Muscle of arm (tissue), 1 donor: ENCODE measurements at regions not wholly inside any gene's neighbourhood (a gene's known extent, or its start where the extent isn't known, plus 50 kb on each side); places are given as distances from the start of the nearest gene placed in this dataset.
"Not testable (repeated sequence)": the region's sequence is repeated elsewhere in the genome, so short reads cannot be mapped to it uniquely, and the experiment has no call there.

Source experiments
- DNase-seq: peaks from one replicate; pipeline ENCODE4 v3.0.0-alpha.2; 2013

DNA sequence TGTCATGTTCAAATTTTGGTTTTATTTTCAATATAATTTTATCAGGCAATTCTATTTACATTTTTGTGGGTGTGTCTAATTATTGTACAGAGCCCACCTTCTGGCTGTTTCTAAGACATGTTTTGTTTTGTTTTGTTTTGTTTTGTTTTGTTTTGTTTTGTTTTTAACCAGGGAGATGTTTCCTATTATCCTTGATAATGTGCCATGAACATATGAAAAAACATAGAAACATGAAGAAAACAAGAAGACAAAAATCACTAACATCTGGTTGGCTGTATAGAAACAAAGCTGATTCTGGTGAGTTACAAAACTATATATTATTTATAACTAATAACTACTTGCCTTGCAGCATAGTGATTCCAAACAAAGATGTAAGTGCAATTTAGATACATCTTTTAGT is 128.1 kb upstream of the TRPC4 start:
- DNase-seq: no peak

- DNase-seq: no peak
Observed at GRCh38 chr13:37995092-37995491, 125.5 kb upstream of the TRPC4 start.

GRCh38 chr13:37986811-37987210 is 117.2 kb upstream of the TRPC4 start:
- DNase-seq: no peak

DNA sequence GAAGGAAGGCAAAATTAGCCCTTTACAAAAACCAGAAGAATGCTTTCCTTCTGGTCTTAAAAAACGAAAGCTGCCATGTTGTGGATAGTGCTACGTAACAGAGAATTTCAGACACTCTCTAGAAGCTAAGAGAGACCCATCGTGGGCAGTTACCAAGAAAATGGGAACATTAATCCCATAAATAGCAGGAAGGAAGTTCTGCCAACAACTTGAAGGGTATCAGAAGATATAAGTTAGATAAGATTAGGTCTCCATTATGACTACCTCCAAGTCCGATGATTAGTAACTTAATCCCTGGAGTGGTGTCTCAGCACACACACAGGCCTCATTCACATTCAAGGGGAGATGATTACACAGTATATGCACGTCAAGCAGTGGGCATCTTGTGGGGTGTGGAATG is 115.7 kb upstream of the TRPC4 start:
- no peak for DNase-seq

DNA sequence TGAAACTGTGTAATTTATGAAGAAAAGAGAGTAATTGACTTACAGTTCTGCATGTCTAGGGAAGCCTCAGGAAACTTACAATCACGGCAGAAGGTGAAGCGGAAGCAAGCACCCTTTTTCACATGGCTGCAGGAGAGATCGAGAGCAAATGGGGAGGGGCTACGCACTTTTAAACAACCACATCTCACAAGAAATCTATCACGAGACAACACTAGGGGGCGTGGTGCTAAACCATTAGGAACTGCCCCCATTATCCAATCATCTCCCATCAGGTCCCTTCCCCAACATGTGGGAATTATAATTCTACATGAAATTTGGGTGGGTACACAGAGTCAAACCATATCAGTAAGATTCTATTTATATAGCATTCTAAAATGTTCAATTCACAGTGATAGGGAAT is 114.8 kb upstream of the TRPC4 start:
- no peak for DNase-seq

GRCh38 chr13:37981932-37982331 is 112.4 kb upstream of the TRPC4 start:
- no peak for DNase-seq

- DNase-seq: no peak
Observed at GRCh38 chr13:37978680-37979079, 109.1 kb upstream of the TRPC4 start.

DNA sequence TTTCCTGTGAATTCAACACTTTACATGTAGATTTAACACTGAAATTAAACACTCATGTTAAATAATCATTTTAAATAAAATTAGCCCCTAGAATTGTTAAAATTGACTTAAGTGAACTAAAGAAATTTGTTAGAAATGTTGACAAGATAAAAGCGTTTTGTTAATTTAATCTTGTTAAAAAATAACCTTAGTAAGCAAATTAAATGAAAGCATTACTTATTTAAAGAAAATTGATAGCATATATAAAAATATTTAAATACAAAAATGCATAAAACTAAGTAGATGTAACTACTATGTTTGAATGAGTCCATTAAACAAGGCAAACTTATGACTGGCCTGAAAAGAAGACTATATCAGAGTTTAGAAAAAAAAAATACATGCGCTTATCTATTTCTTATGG is 99.0 kb upstream of the TRPC4 start:
- DNase-seq: no peak

- DNase-seq: no peak
Observed at GRCh38 chr13:37966266-37966665, 96.7 kb upstream of the TRPC4 start.

GRCh38 chr13:37960427-37960826 is 90.9 kb upstream of the TRPC4 start:
- DNase-seq: no peak

- DNase-seq: no peak
Observed at GRCh38 chr13:37959284-37959683, 89.7 kb upstream of the TRPC4 start.

GRCh38 chr13:37956536-37956935 is 87.0 kb upstream of the TRPC4 start:
- no peak for DNase-seq

GRCh38 chr13:37954597-37954996 is 85.0 kb upstream of the TRPC4 start:
- not testable (repeated sequence) for DNase-seq

DNA sequence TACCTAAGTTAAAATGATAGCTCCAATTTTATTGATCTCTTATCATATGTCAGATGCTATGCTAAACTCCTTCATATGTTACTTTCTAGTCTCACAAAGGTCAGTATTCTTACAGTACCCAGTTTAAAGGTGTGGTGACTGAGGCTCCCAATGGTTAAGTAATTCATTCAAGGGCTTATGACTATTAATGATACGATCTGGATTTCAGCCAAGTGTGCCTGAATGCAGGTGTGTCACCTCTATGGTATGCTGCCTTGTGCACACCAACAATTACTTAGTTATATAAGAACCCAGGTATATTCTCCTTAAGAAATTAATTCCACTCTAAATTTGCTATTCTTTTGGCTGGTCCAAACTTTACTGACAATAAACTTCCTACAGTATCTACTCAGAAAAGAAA is 84.6 kb upstream of the TRPC4 start:
- DNase-seq: no peak

GRCh38 chr13:37953696-37954095 is 84.1 kb upstream of the TRPC4 start:
- no peak for DNase-seq

DNA sequence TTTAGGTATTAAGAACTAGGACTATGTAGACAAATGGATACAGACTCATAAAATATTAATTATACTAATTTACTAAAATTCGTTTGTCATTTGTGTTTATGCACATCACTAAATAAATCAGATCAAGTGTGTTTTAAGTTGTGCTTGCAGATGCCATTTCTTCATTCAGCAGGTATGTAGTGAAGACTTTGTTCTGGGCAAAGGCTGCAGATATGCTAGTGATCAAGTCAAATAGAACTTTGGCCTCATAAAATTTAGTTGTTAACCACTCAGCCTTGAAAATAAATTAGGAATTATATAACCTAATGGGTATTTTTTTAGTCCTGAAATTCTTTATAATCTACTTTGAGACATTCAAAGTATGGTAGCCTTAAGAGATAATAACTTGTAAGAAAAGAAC is 80.4 kb upstream of the TRPC4 start:
- no peak for DNase-seq

DNA sequence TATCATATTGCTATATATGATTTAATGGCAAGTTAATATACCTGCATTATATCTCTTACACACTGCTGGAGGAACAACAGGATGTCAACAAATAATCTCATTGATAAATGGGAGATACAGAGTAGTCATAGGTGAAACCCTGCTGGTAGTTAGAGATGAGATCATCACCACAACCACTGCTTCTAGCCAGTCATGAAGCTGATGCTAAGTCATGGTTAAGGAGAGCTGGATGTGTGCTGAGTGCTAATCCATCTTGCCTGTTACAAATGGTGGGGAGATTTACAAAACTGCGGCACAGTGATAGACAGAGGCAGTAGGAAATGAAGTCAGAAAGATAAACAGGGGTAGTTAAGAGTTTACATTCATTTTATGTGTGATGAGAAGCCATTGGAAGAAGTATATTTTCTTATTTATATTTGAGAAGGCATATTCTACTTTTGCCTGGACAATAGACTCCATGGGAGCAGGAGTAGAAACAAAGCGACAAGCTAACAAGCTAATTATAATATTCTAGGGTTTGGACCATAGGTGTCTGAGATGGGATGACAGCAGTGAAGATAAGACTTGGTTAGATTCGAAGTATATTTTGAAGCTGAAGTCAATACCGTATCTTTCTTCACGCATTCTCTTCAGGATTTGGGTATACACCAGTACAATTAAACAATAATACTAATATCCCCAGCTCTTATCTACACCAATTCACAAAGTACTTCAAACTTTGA is 78.0 kb upstream of the TRPC4 start:
- no peak for DNase-seq

DNA sequence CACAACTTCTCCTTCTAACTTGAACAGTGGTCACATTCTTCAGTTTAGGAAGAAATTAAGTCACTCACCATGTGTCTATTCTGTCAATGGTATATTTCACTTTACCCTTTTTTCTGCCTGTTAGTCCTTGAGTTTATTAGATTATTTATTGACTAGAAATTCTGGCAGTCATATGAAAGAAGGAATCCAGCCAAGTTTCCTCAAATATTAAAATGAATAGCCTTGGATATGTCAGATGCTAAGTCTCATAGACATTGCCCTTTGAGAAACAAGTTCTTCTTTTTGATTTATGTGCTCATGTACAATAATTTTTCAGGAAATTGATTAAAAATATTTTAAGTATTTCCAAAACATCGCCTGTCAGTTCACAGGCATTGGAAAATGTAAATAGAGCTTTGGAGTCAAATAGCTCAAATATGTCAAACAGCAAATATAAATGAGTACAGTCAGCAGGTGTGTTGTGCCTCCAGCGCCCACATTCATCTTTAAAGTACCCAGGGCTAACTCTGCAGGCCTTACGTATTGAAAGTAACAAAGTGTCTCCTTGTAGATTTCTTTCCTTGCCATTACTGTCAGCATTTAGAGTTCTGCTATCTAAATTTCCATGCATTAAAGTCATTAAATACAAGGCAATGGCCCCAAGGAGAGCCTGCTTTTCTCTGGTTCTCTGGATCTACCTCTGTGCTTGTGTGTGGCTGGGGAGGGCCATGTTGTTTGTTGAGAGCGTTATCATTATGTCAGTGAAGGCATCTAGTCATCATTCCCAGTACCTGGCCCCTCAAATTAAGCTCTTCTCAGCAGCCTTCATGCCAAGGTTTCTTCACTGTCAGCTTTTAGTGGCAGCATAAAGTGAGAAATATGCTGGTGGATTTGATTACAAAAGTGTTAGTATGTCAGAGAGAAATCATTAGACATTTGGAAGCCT is 76.3 kb upstream of the TRPC4 start:
- DNase-seq: no peak

DNA sequence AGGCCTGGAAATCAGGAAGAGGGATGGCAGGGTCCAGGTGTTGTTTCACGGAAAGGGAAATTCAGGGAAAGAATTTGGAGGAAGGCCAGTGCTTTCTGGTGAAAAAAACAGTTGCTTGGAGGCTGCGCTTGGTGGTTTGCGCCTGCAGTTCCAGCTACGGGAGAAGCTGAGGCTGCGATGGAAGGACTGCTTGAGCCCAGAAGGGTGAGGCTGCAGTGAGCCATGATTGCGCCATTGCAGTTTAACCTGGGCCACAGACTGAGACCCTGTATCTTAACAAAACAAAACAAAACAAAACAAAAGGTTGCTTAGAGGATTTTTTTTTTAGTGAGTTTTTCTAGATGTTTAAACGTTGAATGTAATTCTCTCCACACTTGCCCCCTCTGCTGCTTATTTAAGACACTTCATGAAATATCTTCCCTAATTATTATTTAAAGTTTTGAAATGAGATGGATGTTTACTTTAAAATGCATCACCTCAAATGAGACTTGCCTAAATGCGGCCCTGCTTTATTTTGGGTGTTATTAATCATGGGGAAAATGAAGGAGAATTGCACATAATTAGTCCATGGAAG is 75.4 kb upstream of the TRPC4 start:
- DNase-seq: no peak

DNA sequence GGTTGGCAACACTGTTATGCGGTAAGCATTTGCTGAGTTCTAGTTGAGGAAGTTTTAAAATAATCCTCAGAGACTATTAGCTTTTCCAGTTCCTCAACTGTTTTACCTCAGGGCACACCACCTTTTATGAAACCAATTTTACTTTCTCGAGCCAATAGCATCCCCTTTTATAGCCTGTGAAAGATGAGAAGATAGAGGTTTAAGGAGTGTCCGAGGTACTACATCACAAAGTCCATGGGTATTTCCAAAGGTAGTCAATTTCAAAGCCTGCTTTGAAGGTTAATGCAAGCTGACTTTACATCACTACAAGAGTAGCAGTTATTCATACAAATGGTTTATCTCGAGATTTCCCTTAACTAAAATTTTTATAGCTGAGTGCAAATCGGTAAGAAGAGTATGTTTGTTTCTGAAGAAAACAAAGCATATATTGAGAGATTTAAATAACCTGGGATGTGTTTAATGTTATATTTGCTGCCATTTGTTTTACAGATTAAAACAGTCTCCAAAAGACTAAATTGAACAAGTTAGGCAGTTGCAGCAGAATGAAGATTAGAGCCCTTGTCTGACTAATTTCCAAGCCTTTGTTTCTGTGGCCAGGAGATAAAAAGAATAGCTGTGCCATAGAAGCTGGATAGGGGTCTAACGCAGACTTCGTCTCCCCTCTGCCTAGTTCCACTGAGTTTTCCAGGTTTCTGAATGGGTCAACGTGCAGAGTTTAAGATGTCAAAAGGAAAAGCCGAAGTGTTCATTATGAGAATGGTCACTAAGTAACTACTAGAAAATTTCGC is 74.7 kb upstream of the TRPC4 start:
- DNase-seq: no peak

- DNase-seq: no peak
Observed at GRCh38 chr13:37942929-37943328, 73.4 kb upstream of the TRPC4 start.
